ENCODE measurements at regions not wholly inside any gene's neighbourhood (a gene's known extent, or its start where the extent isn't known, plus 50 kb on each side); places are given as distances from the start of the nearest gene placed in this dataset.
"Not testable (repeated sequence)": the region's sequence is repeated elsewhere in the genome, so short reads cannot be mapped to it uniquely, and the experiment has no call there.

DNA sequence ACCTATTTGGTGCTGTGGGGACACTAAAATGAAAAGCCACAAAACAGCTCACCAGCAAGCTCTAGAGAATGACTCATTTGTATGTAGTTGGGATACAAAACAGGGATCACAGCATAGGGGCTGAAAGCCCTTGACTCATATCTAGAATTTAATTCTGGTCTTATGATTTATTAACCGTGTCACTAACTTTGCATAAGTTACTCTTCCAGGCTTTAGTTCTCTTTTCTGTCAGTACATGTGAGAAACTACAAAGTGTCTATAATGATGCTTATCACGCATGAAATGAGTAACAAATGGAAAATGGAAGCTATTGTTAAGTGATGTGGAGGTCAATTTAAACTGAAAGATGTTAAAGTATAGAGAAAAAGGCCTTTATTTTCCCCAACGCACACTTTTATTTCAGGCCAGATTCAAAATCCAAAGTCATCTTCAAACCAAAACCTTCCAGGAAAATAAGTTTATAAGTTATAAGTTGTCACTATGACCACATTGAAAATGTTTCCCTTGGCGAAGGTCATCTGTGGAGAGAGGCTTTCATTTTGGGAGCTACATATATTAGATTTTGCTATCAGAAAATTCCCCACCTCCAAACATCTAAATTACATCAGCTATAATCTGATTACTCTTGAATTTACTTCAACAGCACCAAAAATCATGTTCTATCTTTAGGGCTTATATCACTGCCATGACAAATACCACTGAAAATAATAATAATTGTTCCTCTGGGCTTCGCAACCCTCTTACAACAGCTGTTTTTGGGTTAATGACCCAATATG is 430.5 kb downstream of the MRPL39 start:
- no peak overlapping the region for H3K27ac Mint-ChIP-seq
- no peaks in the 10 kb centered on the region for H3K36me3 Mint-ChIP-seq (ENCODE audit: insufficient read depth)
- peaks cover 9% of the 10 kb centered on the region for H3K9me3 Mint-ChIP-seq (ENCODE audit: low read depth)

DNA sequence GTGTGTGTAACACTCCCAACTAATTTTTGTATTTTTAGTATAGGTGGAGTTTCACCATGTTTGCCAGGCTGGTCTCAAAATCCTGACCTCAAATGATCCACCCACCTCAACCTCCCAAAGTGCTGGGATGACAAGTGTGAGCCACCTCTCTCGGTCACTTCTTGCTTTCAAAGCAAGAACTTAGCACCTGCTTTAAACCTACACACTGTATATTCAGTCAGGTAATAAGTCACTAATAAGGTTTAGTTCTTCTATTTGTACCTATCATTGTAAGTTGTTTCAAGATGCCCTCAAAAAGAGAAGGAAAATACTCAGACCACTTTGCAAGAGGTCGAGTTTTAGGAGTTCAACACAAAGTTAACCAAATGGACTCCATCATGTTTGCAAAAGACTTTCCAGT is 431.3 kb downstream of the MRPL39 start:
- Mint-ChIP-seq H3K9me3 (ENCODE audit: low read depth) (peaks cover 9% of the 10 kb centered on the region), H3K27ac (no peak overlapping the region), H3K4me1 (ENCODE audit: low read depth) (no peaks in the 10 kb centered on the region), H3K4me3 (ENCODE audit: low read depth) (no peak overlapping the region), H3K36me3 (ENCODE audit: insufficient read depth) (no peaks in the 10 kb centered on the region), H3K27me3 (no peaks in the 10 kb centered on the region)
- TF ChIP-seq, protein P1, sequence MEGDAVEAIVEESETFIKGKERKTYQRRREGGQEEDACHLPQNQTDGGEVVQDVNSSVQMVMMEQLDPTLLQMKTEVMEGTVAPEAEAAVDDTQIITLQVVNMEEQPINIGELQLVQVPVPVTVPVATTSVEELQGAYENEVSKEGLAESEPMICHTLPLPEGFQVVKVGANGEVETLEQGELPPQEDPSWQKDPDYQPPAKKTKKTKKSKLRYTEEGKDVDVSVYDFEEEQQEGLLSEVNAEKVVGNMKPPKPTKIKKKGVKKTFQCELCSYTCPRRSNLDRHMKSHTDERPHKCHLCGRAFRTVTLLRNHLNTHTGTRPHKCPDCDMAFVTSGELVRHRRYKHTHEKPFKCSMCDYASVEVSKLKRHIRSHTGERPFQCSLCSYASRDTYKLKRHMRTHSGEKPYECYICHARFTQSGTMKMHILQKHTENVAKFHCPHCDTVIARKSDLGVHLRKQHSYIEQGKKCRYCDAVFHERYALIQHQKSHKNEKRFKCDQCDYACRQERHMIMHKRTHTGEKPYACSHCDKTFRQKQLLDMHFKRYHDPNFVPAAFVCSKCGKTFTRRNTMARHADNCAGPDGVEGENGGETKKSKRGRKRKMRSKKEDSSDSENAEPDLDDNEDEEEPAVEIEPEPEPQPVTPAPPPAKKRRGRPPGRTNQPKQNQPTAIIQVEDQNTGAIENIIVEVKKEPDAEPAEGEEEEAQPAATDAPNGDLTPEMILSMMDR (IDR thresholded peaks at IDR 0.05; ENCODE audit: unreplicated experiment), result no peak
- no peak for DNase-seq (ENCODE audit: low spot score, unreplicated experiment)

More for the DNA sequence above, 430.5 kb downstream of the MRPL39 start:
- Mint-ChIP-seq H3K27me3 (no peaks in the 10 kb centered on the region), H3K4me3 (ENCODE audit: low read depth) (no peak overlapping the region), H3K4me1 (ENCODE audit: low read depth) (no peaks in the 10 kb centered on the region)
- DNase-seq (ENCODE audit: low spot score, unreplicated experiment), result no peak
- TF ChIP-seq, protein P1 (IDR thresholded peaks at IDR 0.05; ENCODE audit: unreplicated experiment), result no peak

DNA sequence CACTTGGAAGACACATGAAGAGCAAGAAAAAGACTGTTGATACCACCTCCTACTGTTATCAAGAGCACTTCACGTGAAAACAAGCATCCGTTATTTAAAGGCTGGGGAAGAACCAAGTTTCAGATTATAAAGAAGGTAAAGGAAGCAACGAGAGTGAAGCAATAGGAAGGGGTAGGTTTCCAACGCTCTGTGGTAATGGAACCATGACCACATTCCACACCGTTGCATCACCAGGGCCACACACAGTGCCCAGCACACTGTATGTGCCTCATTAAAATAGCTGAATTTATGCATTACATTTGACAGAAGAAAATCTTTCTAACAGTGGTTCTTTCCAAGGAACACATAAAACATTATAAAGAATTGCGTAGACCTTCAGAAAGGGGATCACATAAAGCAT is 435.8 kb downstream of the MRPL39 start:
- Mint-ChIP-seq H3K36me3 (ENCODE audit: insufficient read depth) (no peaks in the 10 kb centered on the region), H3K9me3 (ENCODE audit: low read depth) (peaks cover 23% of the 10 kb centered on the region), H3K4me3 (ENCODE audit: low read depth) (no peak overlapping the region), H3K27ac (no peak overlapping the region), H3K27me3 (no peaks in the 10 kb centered on the region), H3K4me1 (ENCODE audit: low read depth) (no peaks in the 10 kb centered on the region)
- TF ChIP-seq, protein P1 (IDR thresholded peaks at IDR 0.05; ENCODE audit: unreplicated experiment), result no peak
- no peak for DNase-seq (ENCODE audit: low spot score, unreplicated experiment)

DNA sequence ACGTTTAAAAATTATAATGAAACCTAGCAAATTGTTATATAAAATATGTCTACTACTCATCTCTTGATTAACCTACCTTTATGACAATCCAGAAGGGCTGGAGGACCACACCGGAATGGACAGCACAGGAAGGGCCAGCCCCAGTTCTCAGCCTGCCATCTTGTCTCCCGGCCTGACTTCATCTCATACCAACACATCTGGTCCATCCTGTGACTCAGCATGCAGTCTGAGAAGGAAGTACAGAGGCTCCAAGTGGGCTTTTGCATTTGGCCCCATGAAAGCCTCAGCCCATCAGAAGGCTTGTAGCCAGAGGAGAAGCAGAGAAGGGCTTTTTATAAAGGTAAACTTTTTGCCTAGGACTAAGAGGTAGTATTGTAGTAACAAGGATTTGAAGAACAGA is 436.6 kb downstream of the MRPL39 start:
- Mint-ChIP-seq H3K27ac (no peak overlapping the region), H3K4me1 (ENCODE audit: low read depth) (no peaks in the 10 kb centered on the region), H3K9me3 (ENCODE audit: low read depth) (peaks cover 29% of the 10 kb centered on the region), H3K4me3 (ENCODE audit: low read depth) (no peak overlapping the region), H3K27me3 (no peaks in the 10 kb centered on the region), H3K36me3 (ENCODE audit: insufficient read depth) (no peaks in the 10 kb centered on the region)
- TF ChIP-seq, protein P1 (IDR thresholded peaks at IDR 0.05; ENCODE audit: unreplicated experiment), result no peak
- DNase-seq (ENCODE audit: low spot score, unreplicated experiment), result no peak

DNA sequence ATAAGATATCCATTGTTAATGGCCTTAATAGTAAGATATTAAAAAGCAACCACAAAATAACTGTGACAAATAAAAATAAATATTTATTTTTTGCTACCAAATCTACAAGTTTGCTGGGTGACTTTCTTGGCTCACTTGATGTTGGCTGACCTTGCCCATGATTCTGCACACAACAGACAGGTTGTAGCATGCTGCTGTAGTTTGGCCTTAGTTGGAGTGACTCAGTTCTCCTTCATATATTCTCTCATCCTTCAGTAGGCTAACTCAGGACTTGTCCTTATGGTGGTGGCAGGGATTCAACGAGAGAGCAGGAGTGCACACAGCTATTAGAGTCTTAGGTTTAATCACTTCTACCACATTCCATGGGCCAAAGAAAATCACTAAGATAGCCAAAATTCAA is 437.9 kb downstream of the MRPL39 start:
- DNase-seq (ENCODE audit: low spot score, unreplicated experiment), result no peak
- Mint-ChIP-seq H3K36me3 (ENCODE audit: insufficient read depth) (no peaks in the 10 kb centered on the region), H3K4me1 (ENCODE audit: low read depth) (no peaks in the 10 kb centered on the region), H3K4me3 (ENCODE audit: low read depth) (no peak overlapping the region), H3K9me3 (ENCODE audit: low read depth) (peaks cover 34% of the 10 kb centered on the region), H3K27me3 (no peaks in the 10 kb centered on the region), H3K27ac (no peak overlapping the region)
- TF ChIP-seq, protein P1 (IDR thresholded peaks at IDR 0.05; ENCODE audit: unreplicated experiment), result no peak

DNA sequence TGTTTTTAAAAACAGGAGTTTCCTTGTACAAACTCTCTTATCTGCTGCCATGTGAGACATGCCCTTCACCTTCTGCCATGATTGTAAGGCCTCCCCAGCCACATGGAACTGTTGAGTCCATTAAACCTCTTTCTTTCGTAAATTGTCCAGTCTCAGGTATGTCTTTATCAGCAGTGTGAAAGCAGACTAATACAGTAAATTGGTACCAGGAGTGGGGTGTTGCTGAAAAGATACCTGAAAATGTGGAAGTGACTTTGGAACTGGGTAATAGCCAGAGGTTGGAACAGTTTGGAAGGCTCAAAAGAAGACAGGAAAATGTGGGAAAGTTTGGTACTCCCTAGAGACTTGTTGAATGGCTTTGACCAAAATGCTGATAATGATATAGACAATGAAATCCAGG is 440.4 kb downstream of the MRPL39 start:
- H3K4me3 Mint-ChIP-seq (ENCODE audit: low read depth); H3K27me3 Mint-ChIP-seq; H3K27ac Mint-ChIP-seq; DNase-seq (ENCODE audit: low spot score, unreplicated experiment); H3K36me3 Mint-ChIP-seq (ENCODE audit: insufficient read depth); H3K4me1 Mint-ChIP-seq (ENCODE audit: low read depth): not testable (repeated sequence)
- H3K9me3 Mint-ChIP-seq (ENCODE audit: low read depth), result peaks cover 30% of the 10 kb centered on the region
